CD8-positive, alpha-beta memory T cell (primary cell): ENCODE measurements at regions not wholly inside any gene's neighbourhood (a gene's known extent, or its start where the extent isn't known, plus 50 kb on each side); places are given as distances from the start of the nearest gene placed in this dataset.
"Not testable (repeated sequence)": the region's sequence is repeated elsewhere in the genome, so short reads cannot be mapped to it uniquely, and the experiment has no call there.

Experiments used
- CTCF ChIA-PET: fragments of 350-600 bp; sonication (Branson Sonifier 250); formaldehyde crosslinking; loops from one replicate; lab custom pipeline; 2021; ENCODE audit warnings: antibody characterized with exemption; lab: Charles Lee
- POLR2A ChIA-PET: fragments of 350-600 bp; sonication (Branson Sonifier 250); formaldehyde crosslinking; loops from one replicate; lab custom pipeline; 2021; ENCODE audit warnings: antibody characterized with exemption; lab: Charles Lee
- DNase-seq, 5 donors: peaks; one replicate each; pipeline versions ENCODE4 v3.0.0 to v3.0.0-alpha.2; 2020 to 2022; ENCODE audit warnings: mixed read lengths in 1 of 5
- H3K27ac ChIP-seq: one replicate; pipeline ENCODE4 v1.7.0; 2013; ENCODE audit warnings: low read depth, mild to moderate bottlenecking, low read length, moderate library complexity
- H3K27me3 ChIP-seq: 2 replicates; pipeline ENCODE4 v1.7.0; 2013; ENCODE audit warnings: low read length, mild to moderate bottlenecking; ENCODE audit not compliant: insufficient read depth, poor library complexity, severe bottlenecking
- H3K36me3 ChIP-seq: 2 replicates; pipeline ENCODE4 v1.7.0; 2013; ENCODE audit warnings: mild to moderate bottlenecking, low read length, moderate library complexity; ENCODE audit not compliant: insufficient read depth
- H3K4me1 ChIP-seq: 2 replicates; pipeline ENCODE4 v1.7.0; 2013; ENCODE audit warnings: mild to moderate bottlenecking, low read length, moderate library complexity; ENCODE audit not compliant: insufficient read depth
- H3K4me3 ChIP-seq: 2 replicates; pipeline ENCODE4 v1.7.0; 2013; ENCODE audit warnings: mild to moderate bottlenecking, low read length
- H3K9me3 ChIP-seq: 2 replicates; pipeline ENCODE4 v1.7.0; 2013; ENCODE audit warnings: mild to moderate bottlenecking, low read length
- H3K27ac Mint-ChIP-seq, 8 donors: one replicate each; pipeline ENCODE4 v1.8.0; 2020 to 2021; ENCODE audit warnings: mixed read lengths in 8 of 8, mild to moderate bottlenecking in 6 of 8, inconsistent platforms in 3 of 8, moderate library complexity in 3 of 8
- H3K27me3 Mint-ChIP-seq, 2 donors: one replicate each; pipeline ENCODE4 v1.8.0; 2020 to 2021; ENCODE audit warnings: mixed read lengths in 2 of 2, mild to moderate bottlenecking in 1 of 2, moderate library complexity in 1 of 2
- H3K36me3 Mint-ChIP-seq, 3 donors: one replicate each; pipeline ENCODE4 v1.8.0; 2020 to 2021; ENCODE audit warnings: mixed read lengths in 3 of 3, inconsistent platforms in 1 of 3, mild to moderate bottlenecking in 1 of 3
- H3K4me1 Mint-ChIP-seq, 3 donors: one replicate each; pipeline ENCODE4 v1.8.0; 2020 to 2021; ENCODE audit warnings: mixed read lengths in 3 of 3, inconsistent platforms in 1 of 3, mild to moderate bottlenecking in 1 of 3
- H3K4me3 Mint-ChIP-seq, 7 donors: one replicate each; pipeline ENCODE4 v1.8.0; 2020 to 2021; ENCODE audit warnings: mixed read lengths in 7 of 7, mild to moderate bottlenecking in 6 of 7, moderate library complexity in 4 of 7, inconsistent platforms in 2 of 7
- H3K9me3 Mint-ChIP-seq, 5 donors: one replicate each; pipeline ENCODE4 v1.8.0; 2020 to 2022; ENCODE audit warnings: mixed read lengths in 5 of 5, mild to moderate bottlenecking in 3 of 5, moderate library complexity in 2 of 5, inconsistent platforms in 1 of 5

DNA sequence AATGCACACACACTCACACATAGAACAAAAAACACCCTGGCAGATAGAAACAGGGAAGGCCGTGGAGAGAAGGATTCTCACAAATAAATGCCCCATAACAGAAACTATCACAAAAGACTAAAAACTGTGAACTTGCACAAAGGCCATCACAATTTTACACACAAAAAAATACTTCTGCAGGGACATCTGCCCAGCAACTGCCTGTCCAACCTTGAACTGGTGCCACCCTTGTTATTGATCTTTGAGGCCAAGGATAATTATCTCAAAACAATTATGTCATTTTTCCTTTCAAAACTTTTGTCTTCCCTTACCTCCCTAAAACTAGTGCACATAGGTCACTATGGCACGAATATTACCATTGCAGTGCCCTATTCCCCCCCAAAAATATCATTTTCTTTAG, 143.8 kb upstream of the KCTD3 start:
- no peak overlapping the region for H3K27ac Mint-ChIP-seq
- H3K27ac ChIP-seq = no peak overlapping the region
- H3K27me3 Mint-ChIP-seq = no peaks in the 10 kb centered on the region
- no peaks in the 10 kb centered on the region for H3K4me1 ChIP-seq
- no peaks in the 10 kb centered on the region for H3K36me3 ChIP-seq
- no peaks in the 10 kb centered on the region for H3K9me3 ChIP-seq
- H3K36me3 Mint-ChIP-seq = no peaks in the 10 kb centered on the region
- ChIA-PET CTCF (no interaction called here), POLR2A (no interaction called here)
- peaks cover 10 to 28% (median 22%) of the 10 kb centered on the region in 5 donors for H3K9me3 Mint-ChIP-seq
- H3K27me3 ChIP-seq = no peaks in the 10 kb centered on the region
- no peak for DNase-seq
- no peak overlapping the region for H3K4me3 ChIP-seq
- no peak overlapping the region for H3K4me3 Mint-ChIP-seq
- no peaks in the 10 kb centered on the region for H3K4me1 Mint-ChIP-seq

DNA sequence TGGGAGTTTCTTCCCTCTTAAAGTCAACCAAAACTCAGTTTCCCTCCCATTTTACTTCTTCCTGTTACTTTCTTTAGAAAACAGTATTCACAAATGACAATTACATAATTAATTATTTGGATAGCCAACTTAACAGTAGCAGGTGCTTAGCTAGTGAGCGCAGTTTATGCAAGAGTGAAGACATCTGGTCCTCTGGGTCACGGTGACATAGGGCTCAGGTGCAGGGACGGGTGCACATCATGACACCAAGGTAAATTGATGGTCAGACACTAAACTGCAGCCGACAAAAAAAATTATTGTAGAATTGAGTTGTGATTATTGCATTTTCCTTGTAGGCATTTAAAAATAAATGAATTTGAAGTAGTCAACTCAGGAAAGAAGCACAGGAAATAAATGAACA, 142.0 kb upstream of the KCTD3 start:
- no peaks in the 10 kb centered on the region for H3K36me3 ChIP-seq
- CTCF ChIA-PET = no interaction called here

DNA sequence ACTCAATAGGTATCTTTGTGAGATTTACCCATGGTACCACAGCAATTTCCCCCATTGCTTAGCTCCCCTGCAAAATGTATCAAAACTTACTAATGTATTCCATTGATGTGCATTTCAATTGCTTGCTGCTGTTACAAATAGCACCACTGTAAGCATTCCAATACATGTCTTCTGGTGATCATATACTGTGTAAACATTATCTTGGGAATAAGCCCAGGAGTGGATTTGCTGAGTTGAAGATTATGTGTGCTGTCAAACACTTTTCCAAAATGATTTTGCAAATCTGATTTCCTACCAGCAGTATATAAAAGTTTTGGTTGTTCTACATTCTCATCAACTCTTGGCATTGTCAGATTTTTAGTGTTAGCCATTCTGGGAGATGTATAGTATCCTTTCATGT, 141.0 kb upstream of the KCTD3 start:
- H3K4me1 ChIP-seq = no peaks in the 10 kb centered on the region
- H3K27ac ChIP-seq = no peak overlapping the region
- Mint-ChIP-seq H3K27me3 (no peaks in the 10 kb centered on the region), H3K27ac (no peak overlapping the region), H3K4me3 (no peak overlapping the region), H3K4me1 (no peaks in the 10 kb centered on the region), H3K9me3 (peaks cover 14 to 41% (median 28%) of the 10 kb centered on the region in 5 donors), H3K36me3 (no peaks in the 10 kb centered on the region)
- no peak for DNase-seq
- no peak overlapping the region for H3K4me3 ChIP-seq
- H3K27me3 ChIP-seq = no peaks in the 10 kb centered on the region
- H3K36me3 ChIP-seq = no peaks in the 10 kb centered on the region
- ChIA-PET CTCF (no interaction called here), POLR2A (no interaction called here)
- H3K9me3 ChIP-seq = no peaks in the 10 kb centered on the region

More for the DNA sequence above, 142.0 kb upstream of the KCTD3 start:
- no peak overlapping the region for H3K27ac Mint-ChIP-seq
- H3K9me3 Mint-ChIP-seq = peaks cover 14 to 37% (median 25%) of the 10 kb centered on the region in 5 donors
- H3K4me3 Mint-ChIP-seq = no peak overlapping the region
- DNase-seq = no peak
- H3K27ac ChIP-seq = no peak overlapping the region
- H3K36me3 Mint-ChIP-seq = no peaks in the 10 kb centered on the region
- POLR2A ChIA-PET = no interaction called here
- no peak overlapping the region for H3K4me3 ChIP-seq
- no peaks in the 10 kb centered on the region for H3K27me3 Mint-ChIP-seq
- H3K27me3 ChIP-seq = no peaks in the 10 kb centered on the region
- no peaks in the 10 kb centered on the region for H3K9me3 ChIP-seq
- H3K4me1 Mint-ChIP-seq = no peaks in the 10 kb centered on the region
- H3K4me1 ChIP-seq = no peaks in the 10 kb centered on the region

DNA sequence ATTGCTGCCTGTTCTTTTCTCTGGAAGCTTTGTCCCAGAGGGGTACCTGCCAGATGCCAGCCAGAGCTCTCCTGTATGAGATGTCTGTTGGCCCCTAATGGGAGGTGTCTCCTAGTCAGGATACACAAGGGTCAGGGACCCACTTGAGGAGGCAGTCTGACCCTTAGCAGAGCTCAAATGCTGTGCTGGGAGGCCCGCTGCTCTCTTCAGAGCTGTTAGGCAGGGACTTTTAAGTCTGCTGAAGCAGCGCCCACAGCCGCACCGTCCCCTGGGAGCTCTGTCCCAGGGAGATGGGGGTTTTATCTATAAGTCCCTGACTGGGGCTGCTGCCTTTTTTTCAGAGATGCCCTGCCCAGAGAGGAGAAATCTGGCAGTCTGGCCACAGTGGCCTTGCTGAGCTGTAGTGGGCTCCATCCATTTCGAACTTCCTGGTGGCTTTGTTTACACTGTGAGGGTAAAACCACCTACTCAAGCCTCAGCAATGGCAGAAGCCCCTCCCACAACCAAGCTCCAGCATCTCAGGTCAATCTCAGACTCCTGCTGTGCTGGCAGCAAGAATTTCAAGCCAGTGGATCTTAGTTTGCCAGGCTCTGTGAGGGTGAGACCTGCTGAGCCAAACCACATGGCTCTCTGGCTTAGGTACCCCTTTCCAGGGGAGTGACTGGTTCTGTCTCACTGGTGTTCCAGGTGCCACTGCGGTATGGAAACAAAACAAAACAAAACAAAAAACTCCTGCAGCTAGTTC, 134.4 kb upstream of the KCTD3 start:
- H3K36me3 Mint-ChIP-seq, H3K4me1 Mint-ChIP-seq, H3K9me3 ChIP-seq, H3K36me3 ChIP-seq, H3K27me3 ChIP-seq, H3K4me3 Mint-ChIP-seq, H3K27ac ChIP-seq, CTCF ChIA-PET, H3K4me3 ChIP-seq, H3K27ac Mint-ChIP-seq, H3K27me3 Mint-ChIP-seq, DNase-seq, POLR2A ChIA-PET, H3K4me1 ChIP-seq: not testable (repeated sequence)
- peaks cover 15 to 29% (median 25%) of the 10 kb centered on the region in 5 donors for H3K9me3 Mint-ChIP-seq

DNA sequence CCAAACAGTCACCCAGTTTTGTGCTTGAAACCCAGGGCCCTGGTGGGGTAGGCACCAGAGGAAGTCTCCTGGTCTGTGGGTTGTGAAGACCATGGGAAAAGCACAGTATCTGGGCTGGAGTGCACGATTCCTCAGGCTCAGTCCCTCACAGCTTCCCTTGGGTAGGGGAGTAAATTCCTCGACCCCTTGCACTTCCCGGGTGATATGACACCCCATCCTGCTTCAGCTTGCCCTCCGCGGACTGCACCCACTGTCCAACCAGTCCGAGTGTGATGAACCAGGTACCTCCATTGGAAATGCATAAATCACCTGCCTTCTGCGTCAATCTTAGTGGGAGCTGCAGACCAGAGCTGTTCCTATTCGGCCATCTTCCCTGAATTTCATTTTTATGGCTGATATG, 133.9 kb upstream of the KCTD3 start:
- Mint-ChIP-seq H3K9me3 (peaks cover 9 to 28% (median 23%) of the 10 kb centered on the region in 5 donors), H3K36me3 (no peaks in the 10 kb centered on the region), H3K27ac (no peak overlapping the region), H3K4me3 (no peak overlapping the region), H3K27me3 (no peaks in the 10 kb centered on the region), H3K4me1 (no peaks in the 10 kb centered on the region)
- no peaks in the 10 kb centered on the region for H3K36me3 ChIP-seq
- no peak overlapping the region for H3K4me3 ChIP-seq
- CTCF ChIA-PET = no interaction called here
- H3K9me3 ChIP-seq = peaks cover 5% of the 10 kb centered on the region
- POLR2A ChIA-PET = no interaction called here
- H3K4me1 ChIP-seq = no peaks in the 10 kb centered on the region
- no peak overlapping the region for H3K27ac ChIP-seq
- H3K27me3 ChIP-seq = no peaks in the 10 kb centered on the region
- DNase-seq = no peak

DNA sequence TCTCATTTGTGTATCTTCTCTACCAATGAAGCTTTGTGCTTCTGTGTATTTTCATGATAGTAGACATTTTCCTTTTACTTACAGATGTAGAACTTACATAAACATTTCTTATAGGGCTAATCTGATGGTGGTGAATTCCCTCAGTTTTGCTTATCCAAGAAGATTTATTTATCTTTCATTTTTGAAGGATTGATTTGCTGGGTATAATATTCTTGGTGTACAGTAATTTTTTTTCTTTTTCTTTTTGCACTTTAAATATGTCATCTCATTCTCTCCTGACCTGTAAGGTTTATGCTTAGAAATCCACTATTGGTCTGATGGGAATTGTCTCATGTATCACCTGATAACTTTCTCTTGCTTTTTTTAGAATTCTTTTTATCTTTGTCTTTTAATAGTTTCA, 127.6 kb upstream of the KCTD3 start:
- Mint-ChIP-seq H3K4me1 (no peaks in the 10 kb centered on the region), H3K36me3 (no peaks in the 10 kb centered on the region), H3K27ac (no peak overlapping the region), H3K27me3 (no peaks in the 10 kb centered on the region), H3K9me3 (peaks cover 19 to 60% (median 35%) of the 10 kb centered on the region in 5 donors), H3K4me3 (no peak overlapping the region)
- H3K27me3 ChIP-seq = no peaks in the 10 kb centered on the region
- no peak for DNase-seq
- H3K9me3 ChIP-seq = peaks cover 5% of the 10 kb centered on the region
- H3K4me1 ChIP-seq = no peaks in the 10 kb centered on the region
- no peak overlapping the region for H3K4me3 ChIP-seq
- H3K36me3 ChIP-seq = no peaks in the 10 kb centered on the region
- H3K27ac ChIP-seq = no peak overlapping the region
- POLR2A ChIA-PET = no interaction called here
- CTCF ChIA-PET = no interaction called here

DNA sequence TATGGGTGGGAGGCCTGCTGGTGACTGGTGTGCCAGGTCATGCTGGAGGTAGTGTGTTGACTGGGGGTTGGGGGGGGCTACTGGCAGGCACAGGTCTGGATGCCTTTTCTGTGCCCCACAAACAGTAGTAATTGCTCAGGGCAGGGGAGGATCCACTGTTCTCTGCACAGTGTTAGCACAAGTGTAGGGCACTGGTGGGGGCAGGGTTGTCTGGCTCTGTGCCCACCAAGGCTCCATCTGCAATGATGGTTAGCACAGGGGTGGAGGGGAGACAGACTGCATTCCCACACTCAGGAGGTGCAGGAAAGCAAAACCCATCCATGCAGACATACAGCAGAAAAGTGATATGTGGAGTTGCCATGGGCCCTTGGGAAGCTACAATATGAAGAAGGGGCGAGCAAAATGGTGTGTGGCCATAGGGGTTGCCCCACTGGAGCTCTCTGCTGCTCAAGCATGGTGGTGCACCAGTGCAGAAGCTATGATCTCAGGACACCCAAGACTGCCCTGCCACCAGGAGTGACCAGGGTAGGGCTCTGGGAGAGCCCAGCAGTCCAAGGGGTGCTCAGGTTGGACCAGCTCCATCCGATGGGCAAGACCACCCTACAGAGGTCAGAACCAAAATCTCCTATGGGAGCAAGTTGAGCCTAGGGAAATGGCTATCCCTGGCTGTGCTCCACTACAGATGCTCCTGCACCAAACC, 122.2 kb upstream of the KCTD3 start:
- H3K9me3 ChIP-seq = no peaks in the 10 kb centered on the region
- POLR2A ChIA-PET = no interaction called here
- CTCF ChIA-PET = no interaction called here

DNA sequence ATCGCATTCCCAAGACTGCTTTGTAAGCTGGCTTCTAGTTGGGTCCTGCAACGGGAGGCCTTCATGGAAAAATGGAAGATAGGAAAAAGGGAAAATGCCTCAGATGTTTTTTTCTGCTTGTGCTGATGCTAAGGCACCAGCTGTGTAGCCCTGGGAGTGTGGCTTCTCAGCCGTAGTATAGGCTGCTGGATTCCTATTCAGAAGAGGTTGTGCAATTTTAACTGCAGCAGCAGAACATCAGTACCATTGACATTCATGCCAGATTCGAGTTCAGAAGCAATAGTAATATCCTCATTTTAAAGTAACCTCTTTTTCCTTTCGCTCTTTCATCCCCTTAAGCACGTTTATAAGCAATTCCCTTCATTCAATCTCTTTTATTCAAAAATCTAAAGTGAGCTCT, 119.1 kb upstream of the KCTD3 start:
- POLR2A ChIA-PET, H3K27me3 Mint-ChIP-seq, H3K36me3 ChIP-seq, DNase-seq, H3K27ac ChIP-seq, H3K27me3 ChIP-seq, H3K4me1 ChIP-seq, H3K4me1 Mint-ChIP-seq, H3K9me3 ChIP-seq, H3K4me3 ChIP-seq, H3K36me3 Mint-ChIP-seq, H3K27ac Mint-ChIP-seq, CTCF ChIA-PET, H3K4me3 Mint-ChIP-seq: not testable (repeated sequence)
- peaks cover 0 to 20% (median 7%) of the 10 kb centered on the region in 5 donors for H3K9me3 Mint-ChIP-seq

More for the DNA sequence above, 122.2 kb upstream of the KCTD3 start:
- Histone ChIP-seq H3K4me1 (no peaks in the 10 kb centered on the region), H3K4me3 (no peak overlapping the region), H3K27ac (no peak overlapping the region), H3K36me3 (no peaks in the 10 kb centered on the region), H3K27me3 (no peaks in the 10 kb centered on the region)
- no peak for DNase-seq
- H3K27me3 Mint-ChIP-seq = no peaks in the 10 kb centered on the region
- no peak overlapping the region for H3K27ac Mint-ChIP-seq
- H3K4me3 Mint-ChIP-seq = no peak overlapping the region
- no peaks in the 10 kb centered on the region for H3K4me1 Mint-ChIP-seq
- H3K36me3 Mint-ChIP-seq = no peaks in the 10 kb centered on the region
- peaks cover 12 to 34% (median 15%) of the 10 kb centered on the region in 5 donors for H3K9me3 Mint-ChIP-seq
